Mesendoderm (in vitro differentiated cells): ENCODE measurements at regions not wholly inside any gene's neighbourhood (a gene's known extent, or its start where the extent isn't known, plus 50 kb on each side); places are given as distances from the start of the nearest gene placed in this dataset.

Experiments used
- DNase-seq: peaks from one replicate; pipeline ENCODE4 v3.0.0; 2013
- H2AK5ac ChIP-seq: 2 replicates; pipeline ENCODE4 v1.6.1; 2013; ENCODE audit warnings: low read length, inconsistent platforms
- H2BK120ac ChIP-seq: 2 replicates; pipeline ENCODE4 v1.6.1; 2013; ENCODE audit warnings: low read depth, mild to moderate bottlenecking, low read length, moderate library complexity, mixed read lengths
- H2BK15ac ChIP-seq: replicated peaks from 2 replicates; pipeline ENCODE4 v1.6.1; 2013; ENCODE audit warnings: low read depth, mild to moderate bottlenecking, moderate library complexity
- H2BK5ac ChIP-seq: 2 replicates; pipeline ENCODE4 v1.6.1; 2013; ENCODE audit warnings: low read length, inconsistent platforms
- H3K18ac ChIP-seq: 2 replicates; pipeline ENCODE4 v1.6.1; 2013; ENCODE audit warnings: mild to moderate bottlenecking, low read length, mixed read lengths
- H3K23ac ChIP-seq: one replicate; pipeline ENCODE4 v1.6.1; 2013; ENCODE audit warnings: low read length
- H3K27ac ChIP-seq: 2 replicates; pipeline ENCODE4 v1.5.1; 2013; ENCODE audit warnings: low read depth, mild to moderate bottlenecking, inconsistent platforms, low read length, moderate library complexity
- H3K27me3 ChIP-seq: 2 replicates; pipeline ENCODE4 v1.6.1; 2013; ENCODE audit warnings: low read length, control low read depth, mild to moderate bottlenecking, inconsistent platforms; ENCODE audit not compliant: insufficient read depth, poor library complexity
- H3K36me3 ChIP-seq: 2 replicates; pipeline ENCODE4 v1.6.1; 2013; ENCODE audit warnings: low read length, inconsistent platforms; ENCODE audit not compliant: control insufficient read depth, insufficient read depth
- H3K4ac ChIP-seq: one replicate; pipeline ENCODE4 v1.6.1; 2013; ENCODE audit warnings: low read depth, mild to moderate bottlenecking, low read length, moderate library complexity
- H3K4me1 ChIP-seq: 2 replicates; pipeline ENCODE4 v1.6.1; 2013; ENCODE audit warnings: low read depth, low read length, inconsistent platforms; ENCODE audit not compliant: control insufficient read depth
- H3K4me2 ChIP-seq: 2 replicates; pipeline ENCODE4 v1.6.1; 2013; ENCODE audit warnings: low read length
- H3K4me3 ChIP-seq: 2 replicates; pipeline ENCODE4 v1.5.1; 2013; ENCODE audit warnings: mild to moderate bottlenecking, low read length
- H3K56ac ChIP-seq: one replicate; pipeline ENCODE4 v1.6.1; 2013; ENCODE audit warnings: low read length
- H3K79me1 ChIP-seq: 2 replicates; pipeline ENCODE4 v1.6.1; 2013; ENCODE audit warnings: low read length, inconsistent platforms
- H3K79me2 ChIP-seq: 2 replicates; pipeline ENCODE4 v1.6.1; 2013; ENCODE audit warnings: mild to moderate bottlenecking, low read length; ENCODE audit not compliant: control insufficient read depth, insufficient read depth
- H3K9ac ChIP-seq: 2 replicates; pipeline ENCODE4 v1.6.1; 2013; ENCODE audit warnings: low read length, inconsistent platforms
- H4K5ac ChIP-seq: one replicate; pipeline ENCODE4 v1.6.1; 2013; ENCODE audit warnings: low read length
- H4K8ac ChIP-seq: one replicate; pipeline ENCODE4 v1.6.1; 2013; ENCODE audit warnings: low read depth, mild to moderate bottlenecking, control low read depth, low read length, moderate library complexity
- WGBS: extraction: QIAGEN DNeasy Blood & Tissue Kit; methylation state at CpG from one replicate; pipeline ENCODE4 v1.1.7; 2013; ENCODE audit warnings: low lambda C conversion rate, missing lambda C conversion rate; ENCODE audit not compliant: insufficient coverage; ENCODE audit errors: extremely low coverage; 5-methylcytosine and 5-hydroxymethylcytosine counted together

DNA sequence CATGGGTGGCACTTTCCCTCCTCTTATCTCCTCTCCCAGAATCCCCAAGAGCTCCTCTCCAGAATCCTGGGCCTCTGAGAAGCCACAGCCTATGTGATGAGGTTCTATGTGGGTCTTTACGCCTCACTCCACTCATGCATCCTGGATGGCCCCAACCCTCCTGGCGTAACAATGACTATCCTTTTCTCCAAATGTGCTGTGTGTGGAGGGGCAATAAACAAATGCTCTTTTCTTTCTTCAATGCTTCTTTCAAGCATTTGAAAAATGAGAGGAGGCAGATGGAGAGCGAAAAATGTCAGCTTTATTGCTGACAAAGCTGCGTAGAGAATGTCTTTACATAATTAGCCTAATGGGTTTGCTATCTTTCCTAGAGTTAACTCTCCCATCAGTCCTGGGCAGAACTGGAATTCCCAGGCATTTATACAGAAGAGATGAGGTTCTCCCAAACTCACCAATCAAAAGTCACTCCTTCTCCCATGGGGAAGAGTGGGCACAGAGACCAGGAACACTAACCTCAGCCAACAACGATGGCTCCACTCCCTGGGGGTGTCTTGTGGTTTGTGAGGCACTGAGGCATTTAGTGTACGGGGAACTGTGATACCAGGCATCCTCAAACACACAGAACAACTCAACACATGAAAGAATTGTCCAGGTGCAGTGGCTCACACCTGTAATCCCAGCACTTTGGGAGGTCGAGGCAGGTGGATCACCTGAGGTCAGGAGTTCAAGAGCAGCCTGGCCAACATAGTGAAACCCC, 118.9 kb upstream of the SLC34A2 start:
- H2BK5ac ChIP-seq, result no peak overlapping the region
- H4K8ac ChIP-seq, result no peak overlapping the region
- DNase-seq, result no peak
- H3K27ac ChIP-seq, result no peak overlapping the region
- no peaks in the 10 kb centered on the region for H3K79me1 ChIP-seq
- no peak overlapping the region for H3K18ac ChIP-seq
- no peak overlapping the region for H3K23ac ChIP-seq
- H3K56ac ChIP-seq, result no peak overlapping the region
- no peak overlapping the region for H4K5ac ChIP-seq
- peaks cover 4% of the 10 kb centered on the region for H3K4me1 ChIP-seq
- no peak overlapping the region for H2AK5ac ChIP-seq
- no peaks in the 10 kb centered on the region for H3K79me2 ChIP-seq
- WGBS, result no CpG with 5 or more reads among the region's 7 CpGs
- H2BK120ac ChIP-seq, result no peak overlapping the region
- H3K4me2 ChIP-seq, result no peak overlapping the region
- no peak overlapping the region for H3K4me3 ChIP-seq
- H3K9ac ChIP-seq, result no peak overlapping the region
- no peaks in the 10 kb centered on the region for H3K36me3 ChIP-seq
- H2BK15ac ChIP-seq, result no peak overlapping the region
- no peak overlapping the region for H3K4ac ChIP-seq
- H3K27me3 ChIP-seq, result no peaks in the 10 kb centered on the region

DNA sequence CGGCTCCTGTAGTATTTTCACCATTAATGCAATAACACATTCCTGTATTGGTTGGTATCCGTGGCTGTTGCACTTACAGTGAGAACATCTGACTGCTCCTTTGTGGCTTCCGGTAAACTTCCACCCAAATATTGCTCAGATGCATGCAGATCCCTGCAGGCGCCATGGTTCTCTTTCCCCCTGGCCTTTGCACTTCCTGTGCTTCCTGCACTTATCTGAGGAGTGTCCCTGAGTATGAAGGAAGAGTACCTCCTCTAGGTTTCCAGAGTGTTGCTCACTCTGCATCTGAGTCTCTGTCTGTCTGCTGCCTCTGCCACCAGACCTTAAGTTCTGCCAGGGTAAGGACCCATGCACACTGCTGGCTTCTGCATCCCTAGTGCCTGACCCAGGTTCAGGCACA, 117.2 kb upstream of the SLC34A2 start:
- Histone ChIP-seq H3K23ac (no peak overlapping the region), H3K56ac (no peak overlapping the region), H2AK5ac (no peak overlapping the region), H3K4me3 (no peak overlapping the region), H3K36me3 (no peaks in the 10 kb centered on the region), H3K9ac (no peak overlapping the region), H3K79me2 (no peaks in the 10 kb centered on the region), H3K4ac (no peak overlapping the region), H4K8ac (no peak overlapping the region), H4K5ac (no peak overlapping the region), H3K4me1 (peaks cover 4% of the 10 kb centered on the region), H3K18ac (no peak overlapping the region), H3K79me1 (no peaks in the 10 kb centered on the region), H2BK15ac (no peak overlapping the region), H3K4me2 (no peak overlapping the region), H3K27ac (no peak overlapping the region), H2BK5ac (no peak overlapping the region), H2BK120ac (no peak overlapping the region), H3K27me3 (no peaks in the 10 kb centered on the region)
- DNase-seq, result no peak
- WGBS, result no CpG with 5 or more reads among the region's 4 CpGs

DNA sequence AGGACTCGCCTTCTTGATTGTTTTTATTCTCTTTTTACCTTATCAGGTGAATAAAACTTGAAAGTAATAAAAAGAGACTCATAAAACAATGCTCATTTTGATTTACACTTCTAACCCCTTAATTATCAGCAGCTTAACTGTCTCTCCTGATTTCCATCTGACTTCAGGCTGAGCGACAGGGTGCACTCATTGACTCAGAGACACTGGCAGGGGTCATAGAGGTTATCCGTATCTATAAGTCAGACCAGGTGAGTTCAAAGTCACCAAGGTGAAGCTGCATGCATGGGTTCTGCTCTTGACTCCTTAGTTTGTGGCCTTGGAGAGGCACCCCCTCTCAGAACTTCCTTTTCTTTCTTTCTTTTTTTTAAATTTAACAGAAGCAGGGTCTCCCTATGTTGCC, 116.4 kb upstream of the SLC34A2 start:
- Histone ChIP-seq H3K18ac (no peak overlapping the region), H3K4ac (no peak overlapping the region), H2BK5ac (no peak overlapping the region), H4K8ac (no peak overlapping the region), H3K4me2 (no peak overlapping the region), H2BK120ac (no peak overlapping the region), H3K36me3 (no peaks in the 10 kb centered on the region), H3K56ac (no peak overlapping the region), H3K79me1 (no peaks in the 10 kb centered on the region), H3K79me2 (no peaks in the 10 kb centered on the region), H3K4me3 (no peak overlapping the region), H4K5ac (no peak overlapping the region), H2AK5ac (no peak overlapping the region), H3K4me1 (peaks cover 4% of the 10 kb centered on the region), H3K9ac (no peak overlapping the region), H3K27ac (no peak overlapping the region), H3K27me3 (no peaks in the 10 kb centered on the region), H2BK15ac (no peak overlapping the region), H3K23ac (no peak overlapping the region)
- WGBS, result no CpG with 5 or more reads among the region's 3 CpGs
- DNase-seq, result no peak

DNA sequence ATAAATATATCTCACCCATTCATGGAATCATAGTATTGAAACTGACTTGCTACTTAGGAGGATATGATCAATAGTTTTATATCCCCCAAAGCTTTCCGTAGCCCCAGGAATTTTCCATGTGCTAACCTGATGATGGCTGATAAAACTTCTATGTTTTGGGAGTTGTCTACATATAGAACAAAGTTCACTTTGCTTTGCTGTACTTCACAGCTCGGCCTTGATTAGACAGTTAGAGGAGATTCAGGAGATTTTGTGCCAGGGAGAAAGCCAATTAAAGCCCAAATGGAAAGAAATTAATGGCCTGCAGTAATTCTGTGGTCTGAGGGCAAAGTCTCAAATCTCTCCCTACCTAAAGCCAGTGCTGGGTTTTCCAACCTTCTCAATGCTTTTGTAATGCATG, 114.9 kb upstream of the SLC34A2 start:
- Histone ChIP-seq H3K4me3 (no peak overlapping the region), H3K56ac (no peak overlapping the region), H3K79me2 (no peaks in the 10 kb centered on the region), H3K4ac (no peak overlapping the region), H3K36me3 (no peaks in the 10 kb centered on the region), H3K9ac (no peak overlapping the region), H3K27ac (no peak overlapping the region), H3K4me1 (peaks cover 3% of the 10 kb centered on the region), H2AK5ac (no peak overlapping the region), H2BK15ac (no peak overlapping the region), H2BK120ac (no peak overlapping the region), H3K23ac (no peak overlapping the region), H3K18ac (no peak overlapping the region), H3K79me1 (no peaks in the 10 kb centered on the region), H3K27me3 (no peaks in the 10 kb centered on the region), H4K8ac (no peak overlapping the region), H4K5ac (no peak overlapping the region), H3K4me2 (no peak overlapping the region), H2BK5ac (no peak overlapping the region)
- no CpG with 5 or more reads among the region's 2 CpGs for WGBS
- no peak for DNase-seq

DNA sequence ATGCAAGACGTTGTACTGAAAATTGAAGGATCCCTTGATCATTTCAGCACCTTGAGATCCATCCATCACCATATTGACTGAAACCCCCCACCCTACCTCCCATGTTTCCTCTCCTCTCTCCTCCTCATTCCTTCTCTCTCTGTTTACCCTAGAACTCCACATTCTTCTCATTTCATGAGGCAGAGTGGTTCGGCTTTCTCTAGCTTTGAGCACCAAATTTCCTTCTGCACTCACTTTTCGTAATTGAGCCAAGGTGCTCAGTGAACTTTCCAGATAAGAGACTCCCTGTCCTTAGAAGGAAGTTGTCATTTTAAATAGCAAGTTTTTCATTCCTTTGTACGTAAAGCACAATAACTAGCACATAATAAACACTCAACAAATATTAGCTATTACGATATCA, 108.3 kb upstream of the SLC34A2 start:
- Histone ChIP-seq H2BK15ac (no peak overlapping the region), H3K27me3 (no peaks in the 10 kb centered on the region), H2AK5ac (no peak overlapping the region), H3K4ac (no peak overlapping the region), H3K18ac (no peak overlapping the region), H4K8ac (no peak overlapping the region), H3K4me1 (no peaks in the 10 kb centered on the region), H3K4me2 (no peak overlapping the region), H3K27ac (no peak overlapping the region), H3K9ac (no peak overlapping the region), H3K4me3 (no peak overlapping the region), H3K79me2 (no peaks in the 10 kb centered on the region), H2BK120ac (no peak overlapping the region), H4K5ac (no peak overlapping the region), H2BK5ac (no peak overlapping the region), H3K79me1 (no peaks in the 10 kb centered on the region), H3K56ac (no peak overlapping the region), H3K23ac (no peak overlapping the region), H3K36me3 (no peaks in the 10 kb centered on the region)
- 100% methylated on average over 1 of the region's 5 CpGs for WGBS
- no peak for DNase-seq

DNA sequence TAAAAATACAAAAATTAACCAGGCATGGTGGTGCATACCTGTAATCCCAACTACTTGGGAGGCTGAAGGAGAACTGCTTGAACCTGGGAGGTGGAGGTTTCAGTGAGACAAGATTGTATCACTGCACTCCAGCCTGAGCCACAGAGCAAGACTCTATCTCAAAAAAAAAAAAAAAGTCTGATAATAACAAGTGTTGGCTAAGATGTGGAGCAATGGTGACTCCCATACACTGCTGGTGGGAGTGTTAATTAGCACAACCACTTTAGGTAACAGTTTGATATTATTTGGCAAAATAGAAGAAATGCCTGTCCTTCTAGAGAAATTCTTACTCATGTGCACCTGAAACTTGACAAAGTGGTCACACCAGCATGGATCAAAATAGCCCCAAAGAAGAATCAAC, 106.2 kb upstream of the SLC34A2 start:
- Histone ChIP-seq H3K23ac (no peak overlapping the region), H4K8ac (no peak overlapping the region), H4K5ac (no peak overlapping the region), H3K27me3 (no peaks in the 10 kb centered on the region), H2BK120ac (no peak overlapping the region), H3K4ac (no peak overlapping the region), H3K4me1 (no peaks in the 10 kb centered on the region), H3K18ac (no peak overlapping the region), H3K79me1 (no peaks in the 10 kb centered on the region), H3K4me2 (no peak overlapping the region), H3K56ac (no peak overlapping the region), H2AK5ac (no peak overlapping the region), H3K36me3 (no peaks in the 10 kb centered on the region), H3K27ac (no peak overlapping the region), H3K79me2 (no peaks in the 10 kb centered on the region), H2BK15ac (no peak overlapping the region), H2BK5ac (no peak overlapping the region), H3K9ac (no peak overlapping the region), H3K4me3 (no peak overlapping the region)
- DNase-seq, result no peak
